ENCODE measurements at regions not wholly inside any gene's neighbourhood (a gene's known extent, or its start where the extent isn't known, plus 50 kb on each side); places are given as distances from the start of the nearest gene placed in this dataset.
A peak's percentile ranks its signal among the peaks of the same experiment; 100 is the strongest.
"Not testable (repeated sequence)": the region's sequence is repeated elsewhere in the genome, so short reads cannot be mapped to it uniquely, and the experiment has no call there.

DNA sequence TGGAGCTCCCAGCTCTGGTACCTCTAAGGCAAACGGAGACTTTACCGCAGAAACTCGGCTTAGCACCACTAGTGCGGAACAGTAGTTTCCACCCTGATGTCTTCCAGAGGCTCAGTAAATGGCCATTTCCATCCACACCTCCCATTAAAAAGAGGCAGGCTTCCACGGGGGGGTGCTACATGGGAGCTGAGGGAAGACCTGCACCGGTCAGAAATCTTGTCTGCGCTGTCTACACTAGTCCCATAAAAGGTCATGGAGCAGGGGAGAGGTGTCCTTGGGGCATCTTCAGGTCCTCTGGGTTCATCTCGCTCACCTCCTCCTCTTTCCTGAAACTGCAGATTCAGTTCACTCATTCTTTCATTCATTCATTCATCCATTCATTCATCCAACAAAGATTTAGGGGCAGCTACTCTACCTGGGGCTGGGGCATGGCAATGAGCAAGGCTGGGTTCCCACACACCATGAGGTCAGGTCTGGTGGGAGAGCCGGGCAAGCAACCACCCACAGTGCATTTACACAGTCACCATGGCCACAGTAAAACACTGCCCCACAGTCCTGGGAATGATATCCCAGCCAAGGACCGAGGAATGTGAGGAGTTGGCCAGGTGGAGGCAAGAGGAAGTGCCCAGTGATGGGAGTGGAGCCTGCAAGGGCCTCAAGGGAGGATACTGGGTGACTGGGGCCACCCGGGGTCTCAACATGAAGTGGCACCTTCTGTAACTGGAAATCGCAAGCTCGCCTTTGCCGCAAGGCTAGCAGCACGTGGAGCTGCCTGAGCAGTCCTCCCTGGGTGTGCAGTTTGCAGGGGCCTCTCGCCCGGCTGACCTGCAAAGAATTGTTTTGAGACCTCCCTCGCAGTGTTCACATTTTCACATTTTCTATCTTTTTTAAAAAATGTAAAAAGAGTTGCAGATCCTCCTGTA lies 180.2 kb upstream of the RAB6C start:
- DNase-seq = no peak

DNA sequence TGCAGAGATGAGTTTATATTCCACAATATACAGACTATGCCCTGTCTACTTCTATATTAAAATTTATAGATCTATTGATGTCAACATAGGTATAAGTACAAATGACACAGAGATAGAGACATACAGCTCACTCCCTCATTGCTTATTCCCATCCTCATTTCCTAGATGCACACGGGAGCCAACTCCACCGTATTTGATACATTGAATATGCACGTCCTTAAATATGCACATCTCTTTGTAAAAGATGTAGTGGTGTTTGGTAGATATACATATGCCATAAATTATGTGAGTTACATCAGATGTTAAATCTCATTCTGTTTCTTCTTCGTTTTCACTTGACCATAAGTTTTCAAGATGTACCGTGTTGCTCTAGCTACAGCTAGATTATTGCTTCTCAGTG lies 179.2 kb upstream of the RAB6C start:
- DNase-seq = no peak

DNA sequence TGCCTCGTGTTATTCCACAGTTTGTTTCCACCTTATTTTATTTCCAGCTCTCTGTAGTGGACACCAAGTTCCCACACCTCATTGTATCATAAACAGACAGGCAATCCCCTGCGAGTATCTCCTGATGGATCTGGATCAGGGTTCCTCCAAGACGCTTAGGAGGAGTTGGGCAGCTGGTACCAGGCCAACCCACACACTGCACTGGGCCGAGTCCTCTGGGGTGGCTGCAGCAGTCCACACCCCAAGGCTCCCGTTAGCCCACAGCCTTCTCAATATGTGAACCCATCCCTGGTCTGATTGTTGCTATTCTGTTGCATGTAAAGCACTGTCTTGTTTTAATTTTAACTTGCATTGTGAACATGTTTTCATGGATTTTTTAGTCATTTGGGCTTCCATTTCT lies 178.8 kb upstream of the RAB6C start:
- DNase-seq = no peak

DNA sequence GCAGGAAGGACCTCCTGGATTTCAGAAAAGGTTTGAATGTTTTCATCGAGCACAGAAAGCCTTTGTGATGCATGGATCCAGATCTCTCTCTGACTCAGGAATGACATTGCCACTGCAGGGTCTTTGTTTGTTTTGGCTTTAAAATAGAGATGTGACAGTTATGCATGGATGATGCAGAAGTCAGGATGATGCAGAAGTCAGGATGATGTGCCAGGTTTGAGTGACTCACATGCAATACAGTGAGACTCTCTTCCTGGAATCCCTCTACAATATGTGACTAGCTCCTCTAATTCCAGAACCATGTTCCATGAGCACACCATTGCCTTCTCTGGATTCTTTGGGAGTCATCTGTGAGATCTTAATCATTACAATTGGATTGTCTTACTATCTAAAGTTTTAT lies 177.9 kb upstream of the RAB6C start:
- no peak for DNase-seq

DNA sequence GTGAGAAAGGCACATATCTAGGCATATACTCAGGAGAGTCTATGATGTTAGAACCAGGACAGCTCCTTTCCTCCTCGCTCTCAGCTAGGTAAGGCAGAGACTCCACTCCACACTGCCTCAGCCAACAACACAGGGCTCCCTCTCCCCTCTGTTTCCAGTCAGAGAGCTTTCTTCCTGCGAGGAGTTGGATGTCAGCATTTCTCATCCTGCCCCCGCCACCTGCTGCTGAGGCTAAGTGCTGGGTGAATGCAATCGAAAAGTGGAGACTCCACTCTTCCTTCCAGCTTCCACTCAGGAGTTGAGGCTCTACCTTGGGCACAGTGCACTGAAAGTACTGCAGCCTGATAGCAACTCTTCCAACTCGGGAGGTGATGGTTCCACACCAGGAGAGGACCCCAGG lies 177.2 kb upstream of the RAB6C start:
- no peak for DNase-seq

DNA sequence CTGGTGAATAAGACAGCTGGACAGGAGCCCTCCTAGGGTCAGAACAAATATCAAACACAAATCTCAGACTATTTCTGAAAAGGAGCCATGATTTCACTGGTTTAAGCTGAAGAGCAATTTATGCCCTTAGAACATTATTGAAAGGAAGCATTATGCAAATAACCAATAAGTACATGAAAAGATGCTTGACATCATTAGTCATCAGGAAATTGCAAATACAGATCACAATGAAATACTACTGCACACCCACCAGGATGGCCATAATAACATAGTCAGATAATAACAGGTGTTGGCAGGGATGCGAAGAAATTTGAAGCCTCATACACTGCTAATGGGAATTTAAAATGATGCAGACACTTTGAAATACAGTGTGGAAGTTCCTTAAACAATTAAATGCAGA lies 176.4 kb upstream of the RAB6C start:
- peak; percentile 9 for DNase-seq

DNA sequence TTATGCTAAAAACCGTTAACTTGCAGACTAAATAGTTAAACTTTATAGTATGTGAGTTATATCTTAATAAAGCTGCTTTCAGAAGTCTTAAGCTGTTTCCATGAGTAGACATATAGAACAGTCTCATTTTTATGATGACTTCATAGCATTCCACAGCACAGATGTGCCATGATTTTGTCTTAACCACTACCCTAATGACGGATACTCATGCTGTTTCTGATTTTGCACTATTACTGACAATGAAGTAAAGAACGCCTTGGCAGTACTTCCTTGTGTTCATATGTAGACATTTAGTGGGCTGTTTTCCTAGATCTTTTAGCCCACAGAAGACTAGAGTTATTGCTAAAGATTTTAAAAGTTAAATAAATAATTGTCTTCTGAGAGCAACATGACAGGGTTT lies 175.6 kb upstream of the RAB6C start:
- DNase-seq = no peak

DNA sequence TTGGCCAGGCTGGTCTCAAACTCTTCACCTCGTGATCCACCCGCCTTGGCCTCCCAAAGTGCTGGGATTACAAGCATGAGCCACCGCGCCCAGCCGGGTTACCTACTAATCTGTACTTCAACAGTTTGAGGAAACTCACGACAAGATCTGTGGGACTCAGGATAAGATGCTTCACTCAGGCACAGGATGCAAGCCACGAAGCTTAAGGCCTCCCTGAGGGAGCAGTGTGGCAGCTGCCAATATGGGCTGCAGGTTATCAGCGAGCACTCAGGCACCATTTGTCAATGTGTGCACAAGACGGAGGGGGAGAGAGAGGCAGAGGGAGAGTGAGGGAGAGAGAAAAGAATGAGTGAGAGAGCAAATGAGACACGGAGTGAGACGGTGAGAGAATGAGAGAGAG lies 173.6 kb upstream of the RAB6C start:
- DNase-seq = no peak

DNA sequence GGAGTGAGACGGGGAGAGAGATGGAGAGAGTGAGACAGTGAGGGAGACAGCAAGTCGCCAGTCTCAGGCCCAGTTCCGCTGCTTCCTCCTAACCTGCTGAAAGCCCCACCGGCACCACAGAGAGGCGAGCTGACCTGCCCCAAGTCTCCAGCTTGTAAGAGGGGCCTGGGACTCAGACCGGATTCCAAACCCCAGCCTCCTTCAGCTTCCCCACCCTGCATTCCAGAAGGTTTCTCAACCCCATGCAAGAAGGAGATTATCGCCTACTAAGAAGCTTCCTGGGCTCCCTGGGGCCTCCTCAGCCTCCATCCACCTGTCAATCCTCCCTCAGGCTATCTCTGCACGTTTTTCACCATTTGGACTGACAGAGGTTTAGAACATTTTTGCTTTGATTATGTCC lies 173.1 kb upstream of the RAB6C start:
- DNase-seq = no peak

DNA sequence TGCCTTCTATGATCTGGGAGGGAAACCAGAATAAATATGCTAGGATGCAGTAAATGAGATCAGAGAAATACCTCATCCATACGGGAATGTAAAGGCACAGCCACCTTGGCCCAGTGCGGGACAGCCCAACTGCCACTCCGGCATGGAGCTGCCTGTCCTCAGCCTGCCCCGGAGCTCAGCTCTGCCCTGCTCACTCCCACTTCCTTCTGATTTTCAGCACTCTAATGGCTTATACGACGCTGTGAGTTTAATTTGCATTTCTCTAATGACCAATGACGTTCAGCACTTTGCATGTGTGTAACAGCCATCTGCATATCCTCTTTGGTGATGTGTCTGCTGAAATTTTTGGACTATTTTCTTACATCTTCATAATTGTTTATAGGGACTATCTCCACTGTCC lies 172.5 kb upstream of the RAB6C start:
- no peak for DNase-seq

DNA sequence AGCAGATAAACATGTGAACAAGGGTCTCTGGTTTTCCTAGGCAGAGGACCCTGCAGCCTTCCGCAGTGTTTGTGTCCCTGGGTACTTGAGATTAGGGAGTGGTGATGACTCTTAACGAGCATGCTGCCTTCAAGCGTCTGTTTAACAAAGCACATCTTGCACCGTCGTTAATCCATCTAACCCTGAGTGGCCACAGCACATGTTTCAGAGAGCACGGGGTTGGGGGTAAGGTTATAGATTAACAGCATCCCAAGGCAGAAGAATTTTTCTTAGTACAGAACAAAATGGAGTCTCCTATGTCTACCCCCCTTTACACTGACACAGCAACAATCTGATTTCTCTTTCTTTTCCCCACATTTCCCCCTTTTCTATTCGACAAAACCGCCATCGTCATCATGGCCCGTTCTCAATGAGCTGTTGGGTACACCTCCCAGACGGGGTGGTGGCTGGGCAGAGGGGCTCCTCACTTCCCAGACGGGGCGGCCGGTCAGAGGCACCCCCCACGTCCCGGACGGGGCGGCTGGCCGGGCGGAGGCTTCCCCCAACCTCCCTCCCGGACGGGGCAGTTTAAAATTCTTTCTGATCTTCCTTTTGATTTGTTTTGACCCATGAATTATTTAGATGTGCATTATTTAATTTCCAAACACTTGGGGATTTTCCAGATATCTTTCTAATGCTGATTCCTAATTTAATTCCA lies 171.7 kb upstream of the RAB6C start:
- DNase-seq = not testable (repeated sequence)

DNA sequence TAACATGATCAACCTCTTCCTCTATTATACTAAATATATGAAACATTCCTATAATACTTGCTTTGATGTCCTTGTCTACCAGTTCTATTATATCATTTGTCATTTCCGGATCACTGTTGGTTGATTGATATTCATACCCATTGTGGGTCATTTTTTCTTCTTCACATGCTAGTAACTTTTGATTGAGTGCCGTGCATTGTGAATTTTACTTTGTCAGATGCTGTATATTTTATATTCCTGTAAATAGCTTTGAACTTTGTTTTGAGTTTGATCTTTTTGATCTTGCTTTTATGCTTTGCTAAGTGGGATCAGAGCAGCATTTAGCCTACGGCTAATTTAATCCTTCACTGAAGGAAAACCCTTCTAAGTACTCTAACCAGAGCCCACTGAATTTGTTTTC lies 168.9 kb upstream of the RAB6C start:
- DNase-seq = no peak

DNA sequence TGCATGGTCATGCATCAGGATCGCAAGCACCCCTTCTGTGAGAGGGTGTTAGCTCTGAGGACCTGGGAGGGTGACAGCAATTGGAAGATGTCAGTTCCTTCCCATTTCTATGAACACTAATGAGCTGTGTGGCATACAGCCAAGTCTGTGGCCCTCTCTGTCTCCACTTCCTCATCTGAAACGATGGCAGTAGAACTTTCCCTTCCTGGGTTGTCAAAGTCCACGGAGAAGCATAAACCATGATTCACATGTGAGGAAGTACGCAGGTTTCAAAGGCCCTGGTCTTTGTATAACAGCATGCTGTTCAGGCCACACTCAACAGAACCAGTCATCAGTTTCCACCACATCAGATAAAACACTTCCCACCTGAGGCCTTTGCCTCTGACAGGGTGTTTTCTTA lies 167.4 kb upstream of the RAB6C start:
- no peak for DNase-seq

DNA sequence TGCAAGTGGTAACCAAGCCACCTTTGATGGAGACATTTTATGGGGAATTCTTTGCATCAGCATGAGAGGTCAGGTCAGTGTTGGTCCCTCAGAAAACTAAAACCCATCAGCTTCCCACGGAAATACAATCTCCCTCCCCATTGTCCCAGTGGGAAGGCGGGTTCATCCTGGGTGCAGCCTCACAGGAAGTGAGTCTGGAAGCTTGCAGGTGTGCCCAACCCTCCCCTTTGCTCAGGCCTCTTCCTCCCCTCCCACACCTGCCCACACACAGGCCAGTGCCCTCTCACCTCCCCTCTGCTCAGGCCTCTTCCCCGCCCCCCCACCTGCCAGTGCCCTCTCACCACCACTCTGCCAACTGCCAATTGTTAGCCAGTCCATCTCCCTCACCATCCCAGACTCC lies 166.8 kb upstream of the RAB6C start:
- DNase-seq = no peak

DNA sequence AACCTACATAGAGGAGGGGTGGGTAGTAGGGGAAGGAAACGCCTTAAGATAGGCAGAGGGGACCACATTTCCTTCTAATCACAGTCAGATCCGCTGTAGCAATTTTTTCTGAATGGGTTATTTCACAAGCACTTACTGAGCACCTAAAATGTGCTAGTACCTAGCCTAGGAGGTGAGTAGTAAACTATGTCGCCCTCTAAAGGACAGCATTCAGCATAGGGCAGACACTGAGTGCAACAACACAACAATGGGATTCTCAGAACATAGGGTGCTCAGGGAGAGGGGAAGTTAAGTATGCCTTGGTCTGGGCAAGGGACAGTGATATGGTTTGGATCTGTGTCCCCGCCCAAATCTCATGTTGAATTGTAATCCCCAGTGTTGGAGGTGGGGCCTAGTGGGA lies 166.1 kb upstream of the RAB6C start:
- DNase-seq = no peak

DNA sequence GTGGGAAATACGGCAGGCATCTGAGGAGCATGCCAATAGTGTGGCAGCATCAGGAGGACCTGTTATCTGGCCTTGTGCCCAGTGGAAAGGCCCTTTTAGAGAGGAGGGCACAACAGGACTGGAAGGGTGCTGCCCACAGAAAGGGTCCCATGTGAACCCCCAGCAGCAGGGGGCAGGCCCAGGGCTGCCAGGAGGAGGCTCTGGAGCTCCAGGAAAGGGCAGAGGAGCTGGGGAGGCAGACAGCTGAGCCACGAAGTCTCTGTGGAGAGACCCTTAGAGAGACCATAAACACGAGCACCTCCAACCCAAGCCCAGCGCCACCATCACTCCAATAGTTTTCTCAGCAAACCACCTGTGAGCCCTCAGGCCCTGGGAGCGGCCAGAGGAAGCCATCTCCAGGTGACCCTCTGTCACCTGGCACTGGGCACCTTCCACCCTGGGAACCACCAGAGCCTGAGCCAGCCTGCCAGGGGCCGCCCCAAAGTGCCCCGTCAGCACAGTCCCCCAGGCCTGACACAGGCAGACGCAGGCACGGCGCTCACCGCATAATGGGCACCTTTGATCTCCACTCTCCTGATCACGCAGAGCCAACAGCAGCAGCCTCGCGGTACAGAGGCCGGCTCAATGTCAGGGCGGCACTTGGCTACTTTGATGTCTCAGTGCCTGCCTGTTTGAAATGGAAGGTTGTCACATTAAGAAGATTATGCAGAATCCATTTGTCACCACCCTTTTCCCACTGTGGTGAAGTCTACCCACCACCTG lies 162.5 kb upstream of the RAB6C start:
- DNase-seq = no peak

DNA sequence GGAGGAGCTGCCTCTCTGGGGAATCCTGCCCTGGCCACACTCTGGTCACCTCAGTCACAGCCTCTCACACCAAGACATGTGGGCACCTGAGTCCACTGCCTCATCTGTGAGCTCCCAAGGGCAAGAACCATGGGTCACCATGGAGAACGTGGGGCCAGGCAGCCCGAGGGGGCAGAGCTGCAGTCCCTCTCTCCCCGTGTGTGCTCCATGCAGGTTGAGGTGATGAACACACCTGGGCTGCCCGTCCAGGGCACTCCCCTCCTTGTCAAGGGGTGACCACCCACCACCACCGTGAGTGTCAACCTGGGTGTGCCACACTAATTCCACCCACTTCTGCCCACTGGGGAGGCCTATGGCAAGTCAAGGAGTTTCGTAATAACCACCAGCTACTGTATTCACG lies 159.6 kb upstream of the RAB6C start:
- no peak for DNase-seq

DNA sequence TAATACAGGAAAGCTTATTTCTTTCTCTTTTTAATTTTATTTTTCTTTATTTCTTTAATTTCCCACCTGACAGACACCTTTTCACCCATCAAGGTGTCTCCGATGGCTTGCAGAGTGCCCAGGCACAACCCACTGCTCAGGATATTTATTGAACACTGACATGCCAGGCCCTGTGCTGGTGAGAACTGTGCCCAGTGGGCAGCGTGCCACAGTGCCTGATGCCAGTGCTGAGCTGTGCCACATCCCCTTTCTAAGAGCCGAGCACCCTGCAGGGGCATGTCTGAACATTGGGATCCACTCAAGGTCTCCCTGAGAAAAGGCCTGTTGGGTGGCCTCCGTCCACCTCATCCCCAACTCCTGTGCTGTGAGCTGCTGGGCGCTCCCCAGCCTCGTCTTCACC lies 158.6 kb upstream of the RAB6C start:
- no peak for DNase-seq

DNA sequence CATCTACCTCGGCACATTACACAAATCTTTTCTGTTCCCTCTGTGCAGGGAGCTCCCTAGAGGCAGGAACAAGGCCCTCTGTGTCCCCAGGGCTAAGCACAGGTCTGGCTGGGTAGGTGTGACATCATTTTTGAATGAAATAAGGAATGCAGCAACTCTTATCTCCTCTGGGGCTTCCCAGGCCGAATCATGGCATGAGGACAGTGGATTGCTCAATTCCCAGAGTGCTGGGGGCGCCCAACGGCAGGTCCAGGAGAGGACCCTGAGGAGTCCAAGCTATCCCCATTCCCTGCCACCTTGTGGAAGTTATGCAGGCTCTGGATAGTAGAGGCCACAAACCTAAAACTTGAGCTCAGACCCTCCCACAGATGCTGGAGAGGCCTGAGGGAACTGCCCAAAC lies 158.0 kb upstream of the RAB6C start:
- no peak for DNase-seq

DNA sequence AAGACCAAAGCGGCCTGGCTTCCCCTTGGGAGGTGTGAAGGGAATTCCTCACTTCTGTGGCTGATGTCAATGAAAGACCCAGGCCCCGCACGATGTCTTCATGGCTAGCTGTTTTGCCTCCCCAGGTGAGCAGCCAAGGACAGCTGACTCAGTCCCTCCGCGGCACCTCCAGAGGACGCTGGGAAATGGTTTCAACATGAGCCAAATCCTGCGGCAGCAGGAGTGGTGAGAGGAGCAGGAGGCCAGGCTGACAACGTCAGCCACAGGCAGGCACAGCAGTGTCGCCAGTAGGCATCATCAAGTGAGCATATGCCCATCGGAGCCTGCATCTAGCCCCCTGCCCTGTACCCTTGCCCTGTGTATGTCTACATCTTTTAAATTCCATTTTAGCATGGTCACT lies 156.4 kb upstream of the RAB6C start:
- no peak for DNase-seq

DNA sequence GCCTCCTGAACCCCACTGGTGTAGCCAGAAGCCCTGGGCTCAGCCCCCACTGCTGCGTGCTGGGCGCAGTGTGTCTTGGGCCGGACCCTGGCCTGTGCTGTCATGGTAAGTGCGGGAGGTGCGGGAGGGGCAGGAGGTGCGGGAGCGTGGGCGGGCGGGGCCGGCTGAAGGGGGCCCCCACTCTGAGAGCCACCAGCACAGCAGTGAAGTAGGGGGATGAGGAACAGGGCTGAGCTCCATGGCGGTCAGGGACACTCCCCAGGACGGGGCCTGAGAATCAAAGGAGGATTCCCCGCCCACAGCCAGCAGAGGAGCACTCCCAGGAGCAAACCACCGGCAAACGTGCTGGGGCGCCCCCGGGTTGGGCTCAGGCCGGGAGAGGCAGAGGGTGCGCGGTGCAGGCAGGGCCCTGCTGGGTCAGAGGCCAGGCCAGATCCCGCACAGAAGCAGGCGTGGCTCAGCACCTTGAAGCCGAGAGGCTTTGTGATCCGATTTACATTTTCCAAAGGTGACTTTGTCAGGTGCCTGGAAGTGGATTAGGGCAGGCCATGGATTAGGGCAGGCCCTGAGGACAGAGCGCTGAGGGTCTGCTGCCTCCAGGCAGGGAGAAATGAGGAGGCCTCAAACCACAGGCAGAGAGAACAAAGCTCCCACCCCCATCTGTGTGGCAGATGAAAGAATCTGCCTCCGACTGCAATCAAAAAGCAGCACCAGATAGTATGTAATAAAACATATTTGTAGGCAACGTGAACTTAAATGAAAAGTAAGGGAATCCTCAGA lies 152.0 kb upstream of the RAB6C start:
- no peak for DNase-seq

DNA sequence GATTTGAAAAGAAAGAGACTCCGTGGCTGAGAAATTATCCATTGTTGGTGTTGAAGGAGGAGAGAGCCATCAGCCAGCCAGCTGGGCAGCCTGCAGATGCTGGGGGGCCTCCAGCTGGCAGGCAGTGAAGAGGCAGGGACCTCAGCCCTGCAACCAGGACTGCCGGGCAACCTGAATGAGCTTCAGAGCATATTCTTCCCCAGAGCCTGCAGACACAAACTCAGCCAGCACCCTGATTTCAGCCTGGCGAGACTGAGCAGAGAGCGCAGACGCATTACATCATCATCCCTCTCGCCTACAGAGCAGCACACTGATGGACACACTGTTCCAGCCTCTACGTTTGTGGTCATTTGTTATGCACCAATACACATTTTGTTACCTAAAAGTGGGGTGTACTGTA lies 150.7 kb upstream of the RAB6C start:
- DNase-seq = no peak

DNA sequence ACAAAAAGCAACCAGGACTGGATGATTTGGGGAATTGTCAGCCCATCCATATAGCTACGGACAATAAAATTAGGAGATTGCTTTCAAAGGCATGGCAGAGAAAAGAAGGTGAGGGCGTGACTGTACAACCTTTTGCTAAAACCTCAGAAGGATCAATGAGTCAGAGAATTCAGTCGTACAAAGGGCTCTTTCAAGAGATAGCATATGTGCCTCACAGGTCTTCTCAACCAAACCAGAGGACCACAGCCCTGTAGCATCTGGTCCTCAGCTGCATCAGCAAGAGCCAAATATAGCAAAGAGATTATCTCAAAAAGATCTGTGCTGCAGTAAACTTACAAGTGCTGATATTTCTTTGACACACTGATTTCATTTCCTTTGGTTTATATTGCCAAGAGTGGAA lies 149.9 kb upstream of the RAB6C start:
- no peak for DNase-seq

All from NCI-H2171 treated with DMSO at 0.1 percent for 48 hours (cell line).